ENCODE measurements at regions not wholly inside any gene's neighbourhood (a gene's known extent, or its start where the extent isn't known, plus 50 kb on each side); places are given as distances from the start of the nearest gene placed in this dataset.
"Not testable (repeated sequence)": the region's sequence is repeated elsewhere in the genome, so short reads cannot be mapped to it uniquely, and the experiment has no call there.

DNA sequence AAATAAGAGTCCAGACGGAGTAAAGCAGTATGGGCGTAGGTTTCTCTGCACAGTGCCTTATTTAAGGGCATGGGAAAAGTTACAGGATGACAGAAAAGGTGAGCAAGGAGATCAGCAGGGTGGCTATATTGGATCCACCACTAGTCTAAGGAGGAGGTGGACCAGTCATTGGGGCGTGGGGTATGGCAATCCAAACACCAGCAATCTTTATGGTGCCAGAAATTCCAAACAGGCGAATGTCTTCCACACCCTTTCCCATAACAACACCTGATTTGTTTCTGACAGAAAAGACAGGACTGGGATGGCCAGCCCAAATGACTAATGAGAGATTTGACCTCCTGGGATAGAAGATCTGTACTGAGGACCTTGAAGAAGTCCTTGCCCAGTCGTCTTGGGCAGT lies 181.8 kb upstream of the MBL2 start:
- DNase-seq (ENCODE audit: low read depth) = no peak

DNA sequence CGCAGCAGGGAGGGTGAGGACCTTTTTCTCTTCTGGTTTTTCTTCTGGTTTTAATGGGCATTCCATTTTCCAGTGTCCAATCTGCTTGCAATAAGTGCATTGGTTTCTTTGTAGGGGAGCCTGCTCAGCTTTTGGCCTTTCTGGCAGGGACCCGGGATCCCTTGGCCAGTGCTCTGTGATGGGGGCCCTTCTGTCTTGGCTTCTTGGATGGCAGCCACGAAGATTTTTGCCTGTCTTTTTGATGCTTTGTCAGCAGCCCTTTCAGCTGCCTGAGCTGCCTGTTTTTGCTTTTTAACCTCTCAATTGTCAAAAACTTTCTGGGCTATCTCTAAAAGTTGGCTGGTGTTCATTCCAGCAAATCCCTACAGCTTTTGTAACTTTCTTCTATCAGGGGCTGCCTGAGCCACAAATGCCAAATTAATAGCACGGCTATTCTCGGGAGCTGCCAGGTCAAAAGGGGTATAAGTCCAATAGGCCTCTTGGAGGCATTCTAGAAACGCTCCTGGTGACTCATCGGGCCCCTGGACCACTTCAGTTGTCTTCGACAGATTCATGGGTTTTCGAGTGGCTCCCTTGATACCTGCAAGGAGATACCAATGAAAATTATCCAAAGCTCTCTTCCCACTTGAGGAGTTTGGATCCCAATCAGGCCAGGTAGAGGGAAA lies 179.9 kb upstream of the MBL2 start:
- DNase-seq (ENCODE audit: low read depth) = no peak

DNA sequence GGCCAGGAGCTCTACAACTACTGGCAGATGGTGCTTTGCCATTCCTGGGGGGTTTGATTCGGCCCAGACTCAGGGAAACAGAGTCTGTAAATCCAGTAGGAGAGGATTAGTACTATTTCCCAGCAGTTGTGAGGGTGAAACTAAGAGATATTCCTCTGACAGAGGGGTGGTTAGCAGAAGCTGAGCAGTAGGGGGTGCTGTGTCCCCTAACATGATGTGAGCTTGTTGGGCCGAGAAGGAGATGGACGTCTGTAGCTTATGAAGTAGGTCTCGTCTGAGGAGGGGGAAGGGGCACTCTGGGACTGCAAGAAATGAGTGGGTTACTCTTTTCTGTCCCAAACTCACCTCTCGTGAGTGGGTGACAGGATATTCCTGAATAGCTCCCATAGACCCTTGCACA lies 179.2 kb upstream of the MBL2 start:
- no peak for DNase-seq (ENCODE audit: low read depth)

GRCh38 chr10:52950578-52950977 lies 178.0 kb upstream of the MBL2 start:
- DNase-seq (ENCODE audit: low read depth) = no peak

DNA sequence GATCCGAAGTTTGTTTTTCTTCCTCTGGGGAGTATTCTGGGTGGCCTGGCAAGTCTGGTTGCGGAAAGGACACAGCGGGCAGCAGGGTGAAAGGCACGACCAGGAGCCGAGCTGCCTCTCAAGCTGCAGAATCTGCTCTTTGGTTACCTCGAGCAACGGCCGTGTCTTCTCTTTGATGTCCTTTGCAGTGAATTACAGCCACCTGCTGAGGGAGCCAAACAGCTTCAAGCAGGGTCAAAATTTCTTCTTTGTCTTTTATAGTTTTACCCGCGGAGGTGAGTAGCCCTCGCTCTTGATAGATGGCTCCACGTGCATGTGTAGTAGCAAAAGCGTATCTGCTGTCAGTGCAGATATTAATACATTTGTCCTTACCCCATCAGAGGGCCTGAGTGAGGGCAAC lies 177.3 kb upstream of the MBL2 start:
- DNase-seq (ENCODE audit: low read depth) = no peak

DNA sequence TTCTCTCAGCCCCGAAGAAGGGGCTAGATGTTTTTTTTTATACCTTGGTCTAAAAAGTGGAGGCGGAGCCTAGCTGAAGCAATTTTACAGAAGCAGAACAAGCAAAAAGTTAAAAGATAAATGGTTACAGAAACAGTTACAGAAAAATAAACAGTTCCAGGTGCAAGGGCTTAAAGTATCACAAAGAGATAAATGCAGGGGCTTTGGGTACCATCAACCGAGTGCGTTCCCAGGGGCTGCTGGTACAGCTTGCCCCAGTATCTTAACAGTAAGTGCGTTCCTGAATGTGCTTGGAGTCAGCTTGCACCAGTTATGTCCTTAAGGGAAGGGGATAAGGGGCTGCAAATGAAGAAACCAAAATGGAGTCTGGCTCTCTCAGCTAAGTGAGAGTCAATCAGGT lies 173.9 kb upstream of the MBL2 start:
- no peak for DNase-seq (ENCODE audit: low read depth)

DNA sequence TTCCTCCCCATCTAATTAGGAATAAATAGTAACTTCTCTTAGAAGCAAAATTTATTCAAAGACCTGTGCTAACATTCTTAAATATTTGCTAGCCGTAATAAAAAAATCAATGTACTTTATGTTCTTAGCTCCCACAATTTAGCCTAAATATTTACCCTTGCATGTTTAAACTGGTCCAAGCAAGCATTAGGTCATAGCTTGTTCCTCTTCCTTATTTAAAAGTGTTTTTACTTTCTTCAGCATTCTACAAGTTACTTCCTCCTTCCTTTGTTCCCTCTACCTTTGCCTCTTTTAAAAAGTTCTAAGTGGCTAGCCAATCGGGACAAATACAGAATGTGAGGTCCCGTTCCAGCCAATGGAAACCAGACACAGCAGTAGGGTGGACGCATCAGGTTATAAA lies 172.9 kb upstream of the MBL2 start:
- DNase-seq (ENCODE audit: low read depth) = not testable (repeated sequence)

GRCh38 chr10:52940921-52941320 lies 168.3 kb upstream of the MBL2 start:
- no peak for DNase-seq (ENCODE audit: low read depth)

- no peak for DNase-seq (ENCODE audit: low read depth)
These were observed 167.3 kb upstream of the MBL2 start for GRCh38 chr10:52939894-52940293.

- DNase-seq (ENCODE audit: low read depth) = no peak
These were observed 161.2 kb upstream of the MBL2 start for GRCh38 chr10:52933748-52934147.

DNA sequence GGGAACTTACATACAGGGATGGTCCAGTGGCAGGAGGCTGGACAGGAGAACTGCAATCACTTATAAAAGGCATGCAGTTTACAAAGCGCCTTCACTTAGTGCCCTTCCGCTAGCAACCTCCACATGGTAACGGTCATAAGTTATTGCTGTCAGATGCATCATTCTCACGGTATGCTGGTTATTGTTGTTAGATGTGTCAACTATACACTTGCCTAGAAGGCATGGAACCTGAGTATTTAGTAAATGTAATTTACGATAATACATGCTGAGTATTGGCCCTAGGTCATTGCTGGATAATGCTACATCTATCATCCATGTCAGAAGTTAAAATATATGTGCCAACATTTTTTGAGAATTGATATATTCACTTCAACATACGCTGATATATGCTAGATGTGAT lies 155.1 kb upstream of the MBL2 start:
- DNase-seq (ENCODE audit: low read depth) = no peak

DNA sequence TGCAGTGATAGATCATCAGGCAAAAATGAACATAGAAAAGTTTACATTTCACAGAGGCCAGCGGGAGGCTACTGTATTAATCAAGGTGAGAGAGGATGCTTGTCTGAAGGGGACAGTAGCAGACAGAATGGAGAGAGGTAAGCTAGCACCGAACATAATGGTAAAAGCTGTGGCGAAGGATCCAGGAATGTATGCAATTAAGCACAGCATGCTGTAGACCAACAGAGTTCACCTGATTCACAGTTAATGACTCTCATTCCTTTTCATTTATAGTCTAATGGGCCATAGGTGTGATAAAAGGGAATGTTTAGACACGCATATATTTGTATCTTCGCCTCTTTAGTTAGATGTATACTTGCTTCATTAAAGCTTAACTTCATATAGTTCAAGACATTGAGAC lies 150.9 kb upstream of the MBL2 start:
- no peak for DNase-seq (ENCODE audit: low read depth)

DNA sequence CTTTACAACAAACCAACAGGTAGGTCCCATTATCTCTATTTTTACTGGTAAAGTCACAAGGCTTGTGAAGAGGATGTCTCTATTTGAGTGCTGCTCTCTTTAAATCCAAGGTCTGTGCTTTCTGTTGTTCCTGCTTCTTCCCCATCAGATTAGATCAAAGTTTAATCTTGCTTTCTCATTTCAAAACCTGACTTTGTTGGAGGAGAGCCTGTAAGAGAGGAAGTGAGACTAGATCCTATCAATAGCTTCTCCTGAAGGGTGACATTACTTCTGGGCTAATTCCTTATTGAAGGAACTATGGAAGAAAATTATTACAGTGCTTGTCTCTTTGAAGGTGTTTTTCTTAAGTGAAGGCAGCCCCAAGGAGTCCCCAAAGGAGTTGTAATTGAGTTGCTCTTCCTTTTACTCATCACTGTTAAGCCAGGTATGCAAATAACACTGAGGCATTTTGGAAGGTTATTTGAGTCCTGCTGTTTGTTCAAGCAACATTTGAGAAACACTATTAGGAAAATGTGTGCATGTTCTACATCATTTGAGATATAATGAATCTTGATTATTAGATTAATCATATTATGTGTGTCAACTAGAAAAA lies 146.2 kb upstream of the MBL2 start:
- no peak for DNase-seq (ENCODE audit: low read depth)

GRCh38 chr10:52915391-52915790 lies 142.8 kb upstream of the MBL2 start:
- no peak for DNase-seq (ENCODE audit: low read depth)

DNA sequence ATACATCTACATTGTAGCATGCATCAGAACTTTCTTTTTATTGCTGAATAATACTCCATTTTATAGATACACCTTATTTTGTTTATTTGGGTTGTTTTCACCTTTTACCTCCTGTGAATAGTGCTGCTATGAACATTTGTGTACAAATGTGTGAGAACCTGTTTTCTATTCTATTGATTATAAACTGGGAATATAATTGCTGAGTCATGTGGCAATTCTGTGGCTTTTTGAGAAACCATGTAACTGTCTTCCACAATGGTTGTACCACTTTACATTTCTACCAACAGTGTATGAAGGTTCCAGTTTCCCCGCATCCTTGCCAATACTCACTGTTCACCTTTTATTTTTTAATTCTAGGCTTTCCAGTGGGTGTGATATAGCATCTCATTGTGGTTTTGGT lies 138.6 kb upstream of the MBL2 start:
- no peak for DNase-seq (ENCODE audit: low read depth)

DNA sequence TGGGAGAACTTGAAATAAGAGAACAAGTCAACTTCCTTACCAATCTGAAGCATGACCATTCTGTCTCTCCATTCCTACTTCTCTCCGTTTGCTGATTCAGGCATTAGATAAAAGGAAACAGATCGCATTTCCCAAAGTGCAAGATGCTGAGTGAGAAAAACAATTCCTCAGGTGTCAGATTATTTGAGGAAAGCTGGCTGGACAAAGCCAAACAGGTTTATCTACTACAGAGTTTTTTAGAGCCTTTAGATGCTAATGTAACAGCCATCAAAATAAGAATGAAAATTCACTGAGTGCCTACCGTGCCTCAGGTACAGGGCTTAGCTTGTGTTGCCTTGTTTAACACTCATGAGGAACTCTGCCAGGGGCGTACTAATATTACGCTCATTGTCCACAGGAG lies 135.9 kb upstream of the MBL2 start:
- DNase-seq (ENCODE audit: low read depth) = no peak

- no peak for DNase-seq (ENCODE audit: low read depth)
These were observed 133.5 kb upstream of the MBL2 start for GRCh38 chr10:52906046-52906445.

GRCh38 chr10:52903397-52903938 lies 130.9 kb upstream of the MBL2 start:
- DNase-seq (ENCODE audit: low read depth) = no peak

GRCh38 chr10:52900593-52900992 lies 128.0 kb upstream of the MBL2 start:
- DNase-seq (ENCODE audit: low read depth) = no peak

GRCh38 chr10:52897162-52897561 lies 124.6 kb upstream of the MBL2 start:
- no peak for DNase-seq (ENCODE audit: low read depth)

DNA sequence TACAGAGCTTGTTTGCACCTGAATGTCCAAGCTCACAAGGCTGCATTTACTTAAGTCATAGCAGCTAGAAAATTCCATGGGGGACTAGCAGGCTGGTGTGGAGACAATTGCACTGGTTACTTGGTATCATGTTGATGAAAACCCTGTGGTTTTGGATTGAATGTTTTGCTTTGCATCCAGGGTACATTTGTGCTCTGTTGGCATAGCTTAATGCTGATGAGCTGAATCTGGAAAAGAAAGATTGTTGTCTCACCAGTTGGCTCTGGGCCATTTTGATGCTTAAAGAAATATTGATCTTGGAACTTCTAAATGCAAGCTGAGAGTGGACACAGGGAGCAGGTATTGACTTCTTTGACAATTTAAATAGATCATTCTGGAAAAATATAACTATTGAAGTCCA lies 122.5 kb upstream of the MBL2 start:
- no peak for DNase-seq (ENCODE audit: low read depth)

GRCh38 chr10:52890281-52890680 lies 117.7 kb upstream of the MBL2 start:
- DNase-seq (ENCODE audit: low read depth) = no peak

DNA sequence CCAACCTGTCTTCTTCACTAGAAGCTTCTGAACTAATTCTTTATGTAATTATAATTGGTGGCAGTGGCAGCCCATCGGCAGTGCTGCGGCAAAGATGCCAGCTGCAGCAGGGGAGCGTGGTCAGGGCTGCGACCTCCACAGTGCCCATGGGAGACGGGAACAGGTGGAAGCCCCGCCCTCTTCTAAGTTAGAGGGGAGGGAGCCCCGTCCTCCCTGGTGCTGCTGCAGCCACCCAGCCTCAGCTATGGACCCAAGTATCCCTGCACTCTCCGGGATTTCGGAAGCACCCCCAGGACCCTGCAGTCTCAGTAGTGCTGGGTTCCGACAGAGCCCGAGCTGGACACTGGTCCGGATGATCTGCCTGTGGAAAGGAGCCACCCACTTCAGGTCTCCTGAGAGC lies 117.0 kb upstream of the MBL2 start:
- no peak for DNase-seq (ENCODE audit: low read depth)
